ENCODE measurements at regions not wholly inside any gene's neighbourhood (a gene's known extent, or its start where the extent isn't known, plus 50 kb on each side); places are given as distances from the start of the nearest gene placed in this dataset.
"Not testable (repeated sequence)": the region's sequence is repeated elsewhere in the genome, so short reads cannot be mapped to it uniquely, and the experiment has no call there.

GRCh38 chr5:125659316-125660023 is 763.7 kb upstream of the GRAMD2B start:
- H3K27me3 ChIP-seq (ENCODE audit: control insufficient read depth in 1 of 2, insufficient read depth in 2 of 2, low read length in 2 of 2), result no peaks in the 10 kb centered on the region
- H3K9me3 ChIP-seq (ENCODE audit: low read length), result no peaks in the 10 kb centered on the region
- H3K36me3 ChIP-seq (ENCODE audit: insufficient read depth, low read length), result no peaks in the 10 kb centered on the region
- H3K4me1 ChIP-seq (ENCODE audit: insufficient read depth, low read length), result peaks cover 22% of the 10 kb centered on the region
- no peak overlapping the region for H3K9ac ChIP-seq (ENCODE audit: low read length)
- H3K27ac ChIP-seq (ENCODE audit: low read depth, low read length), result no peak overlapping the region
- H3K4me3 ChIP-seq (ENCODE audit: low read depth in 1 of 2, low read length in 2 of 2), result no peak overlapping the region

GRCh38 chr5:125660231-125660895 is 762.8 kb upstream of the GRAMD2B start:
- H3K9ac ChIP-seq (ENCODE audit: low read length), result no peak overlapping the region
- H3K27me3 ChIP-seq (ENCODE audit: control insufficient read depth in 1 of 2, insufficient read depth in 2 of 2, low read length in 2 of 2), result no peaks in the 10 kb centered on the region

GRCh38 chr5:125661584-125661983 is 761.6 kb upstream of the GRAMD2B start:
- Histone ChIP-seq H3K9ac (ENCODE audit: low read length) (no peak overlapping the region), H3K4me3 (ENCODE audit: low read depth in 1 of 2, low read length in 2 of 2) (no peak overlapping the region), H3K36me3 (ENCODE audit: insufficient read depth, low read length) (no peaks in the 10 kb centered on the region), H3K4me1 (ENCODE audit: insufficient read depth, low read length) (peaks cover 22% of the 10 kb centered on the region), H3K27ac (ENCODE audit: low read depth, low read length) (no peak overlapping the region), H3K9me3 (ENCODE audit: low read length) (no peaks in the 10 kb centered on the region), H3K27me3 (ENCODE audit: control insufficient read depth in 1 of 2, insufficient read depth in 2 of 2, low read length in 2 of 2) (no peaks in the 10 kb centered on the region)

More at GRCh38 chr5:125660231-125660895, 762.8 kb upstream of the GRAMD2B start:
- H3K9me3 ChIP-seq (ENCODE audit: low read length), result no peaks in the 10 kb centered on the region
- H3K4me1 ChIP-seq (ENCODE audit: insufficient read depth, low read length), result peaks cover 22% of the 10 kb centered on the region
- no peak overlapping the region for H3K27ac ChIP-seq (ENCODE audit: low read depth, low read length)
- H3K36me3 ChIP-seq (ENCODE audit: insufficient read depth, low read length), result no peaks in the 10 kb centered on the region
- H3K4me3 ChIP-seq (ENCODE audit: low read depth in 1 of 2, low read length in 2 of 2), result no peak overlapping the region

GRCh38 chr5:125668884-125669283 is 754.3 kb upstream of the GRAMD2B start:
- Histone ChIP-seq H3K4me3 (ENCODE audit: low read depth in 1 of 2, low read length in 2 of 2) (no peak overlapping the region), H3K27me3 (ENCODE audit: control insufficient read depth in 1 of 2, insufficient read depth in 2 of 2, low read length in 2 of 2) (no peaks in the 10 kb centered on the region), H3K9me3 (ENCODE audit: low read length) (no peaks in the 10 kb centered on the region), H3K36me3 (ENCODE audit: insufficient read depth, low read length) (no peaks in the 10 kb centered on the region), H3K9ac (ENCODE audit: low read length) (no peak overlapping the region), H3K4me1 (ENCODE audit: insufficient read depth, low read length) (no peaks in the 10 kb centered on the region), H3K27ac (ENCODE audit: low read depth, low read length) (no peak overlapping the region)

- Histone ChIP-seq H3K27me3 (ENCODE audit: control insufficient read depth in 1 of 2, insufficient read depth in 2 of 2, low read length in 2 of 2) (no peaks in the 10 kb centered on the region), H3K4me3 (ENCODE audit: low read depth in 1 of 2, low read length in 2 of 2) (no peak overlapping the region), H3K9me3 (ENCODE audit: low read length) (no peaks in the 10 kb centered on the region), H3K27ac (ENCODE audit: low read depth, low read length) (no peak overlapping the region), H3K36me3 (ENCODE audit: insufficient read depth, low read length) (no peaks in the 10 kb centered on the region), H3K4me1 (ENCODE audit: insufficient read depth, low read length) (no peaks in the 10 kb centered on the region), H3K9ac (ENCODE audit: low read length) (no peak overlapping the region)
Measured at GRCh38 chr5:125673359-125673950, 749.8 kb upstream of the GRAMD2B start.

- H3K9me3 ChIP-seq (ENCODE audit: low read length), result no peaks in the 10 kb centered on the region
- no peaks in the 10 kb centered on the region for H3K4me1 ChIP-seq (ENCODE audit: insufficient read depth, low read length)
- H3K36me3 ChIP-seq (ENCODE audit: insufficient read depth, low read length), result no peaks in the 10 kb centered on the region
- H3K9ac ChIP-seq (ENCODE audit: low read length), result no peak overlapping the region
- H3K27ac ChIP-seq (ENCODE audit: low read depth, low read length), result no peak overlapping the region
- no peaks in the 10 kb centered on the region for H3K27me3 ChIP-seq (ENCODE audit: control insufficient read depth in 1 of 2, insufficient read depth in 2 of 2, low read length in 2 of 2)
- no peak overlapping the region for H3K4me3 ChIP-seq (ENCODE audit: low read depth in 1 of 2, low read length in 2 of 2)
Measured at GRCh38 chr5:125679522-125679921, 743.7 kb upstream of the GRAMD2B start.

- H3K27ac ChIP-seq (ENCODE audit: low read depth, low read length), result no peak overlapping the region
- no peaks in the 10 kb centered on the region for H3K9me3 ChIP-seq (ENCODE audit: low read length)
- H3K27me3 ChIP-seq (ENCODE audit: control insufficient read depth in 1 of 2, insufficient read depth in 2 of 2, low read length in 2 of 2), result no peaks in the 10 kb centered on the region
- H3K36me3 ChIP-seq (ENCODE audit: insufficient read depth, low read length), result no peaks in the 10 kb centered on the region
- no peak overlapping the region for H3K4me3 ChIP-seq (ENCODE audit: low read depth in 1 of 2, low read length in 2 of 2)
- no peak overlapping the region for H3K9ac ChIP-seq (ENCODE audit: low read length)
- H3K4me1 ChIP-seq (ENCODE audit: insufficient read depth, low read length), result no peaks in the 10 kb centered on the region
Measured at GRCh38 chr5:125683669-125684068, 739.5 kb upstream of the GRAMD2B start.

- Histone ChIP-seq H3K27me3 (ENCODE audit: control insufficient read depth in 1 of 2, insufficient read depth in 2 of 2, low read length in 2 of 2) (no peaks in the 10 kb centered on the region), H3K9ac (ENCODE audit: low read length) (no peak overlapping the region), H3K27ac (ENCODE audit: low read depth, low read length) (no peak overlapping the region), H3K9me3 (ENCODE audit: low read length) (no peaks in the 10 kb centered on the region), H3K4me3 (ENCODE audit: low read depth in 1 of 2, low read length in 2 of 2) (no peak overlapping the region), H3K4me1 (ENCODE audit: insufficient read depth, low read length) (no peaks in the 10 kb centered on the region), H3K36me3 (ENCODE audit: insufficient read depth, low read length) (no peaks in the 10 kb centered on the region)
Measured at GRCh38 chr5:125685771-125686170, 737.4 kb upstream of the GRAMD2B start.

- H3K4me1 ChIP-seq (ENCODE audit: insufficient read depth, low read length); H3K9me3 ChIP-seq (ENCODE audit: low read length); H3K27me3 ChIP-seq (ENCODE audit: control insufficient read depth in 1 of 2, insufficient read depth in 2 of 2, low read length in 2 of 2); H3K4me3 ChIP-seq (ENCODE audit: low read depth in 1 of 2, low read length in 2 of 2); H3K9ac ChIP-seq (ENCODE audit: low read length); H3K36me3 ChIP-seq (ENCODE audit: insufficient read depth, low read length); H3K27ac ChIP-seq (ENCODE audit: low read depth, low read length): not testable (repeated sequence)
Measured at GRCh38 chr5:125691738-125692530, 731.3 kb upstream of the GRAMD2B start.

- Histone ChIP-seq H3K9me3 (ENCODE audit: low read length) (no peaks in the 10 kb centered on the region), H3K4me3 (ENCODE audit: low read depth in 1 of 2, low read length in 2 of 2) (no peak overlapping the region), H3K4me1 (ENCODE audit: insufficient read depth, low read length) (no peaks in the 10 kb centered on the region), H3K27me3 (ENCODE audit: control insufficient read depth in 1 of 2, insufficient read depth in 2 of 2, low read length in 2 of 2) (no peaks in the 10 kb centered on the region), H3K27ac (ENCODE audit: low read depth, low read length) (no peak overlapping the region), H3K36me3 (ENCODE audit: insufficient read depth, low read length) (no peaks in the 10 kb centered on the region), H3K9ac (ENCODE audit: low read length) (no peak overlapping the region)
Measured at GRCh38 chr5:125695996-125696655, 727.1 kb upstream of the GRAMD2B start.

- H3K4me1 ChIP-seq (ENCODE audit: insufficient read depth, low read length), result no peaks in the 10 kb centered on the region
- H3K9ac ChIP-seq (ENCODE audit: low read length), result no peak overlapping the region
- no peaks in the 10 kb centered on the region for H3K9me3 ChIP-seq (ENCODE audit: low read length)
- no peaks in the 10 kb centered on the region for H3K27me3 ChIP-seq (ENCODE audit: control insufficient read depth in 1 of 2, insufficient read depth in 2 of 2, low read length in 2 of 2)
- H3K27ac ChIP-seq (ENCODE audit: low read depth, low read length), result no peak overlapping the region
- H3K36me3 ChIP-seq (ENCODE audit: insufficient read depth, low read length), result no peaks in the 10 kb centered on the region
- no peak overlapping the region for H3K4me3 ChIP-seq (ENCODE audit: low read depth in 1 of 2, low read length in 2 of 2)
Measured at GRCh38 chr5:125696762-125697161, 726.4 kb upstream of the GRAMD2B start.

All from muscle layer of colon (tissue), 2 donors.